ENCODE measurements at regions not wholly inside any gene's neighbourhood (a gene's known extent, or its start where the extent isn't known, plus 50 kb on each side); places are given as distances from the start of the nearest gene placed in this dataset.

DNA sequence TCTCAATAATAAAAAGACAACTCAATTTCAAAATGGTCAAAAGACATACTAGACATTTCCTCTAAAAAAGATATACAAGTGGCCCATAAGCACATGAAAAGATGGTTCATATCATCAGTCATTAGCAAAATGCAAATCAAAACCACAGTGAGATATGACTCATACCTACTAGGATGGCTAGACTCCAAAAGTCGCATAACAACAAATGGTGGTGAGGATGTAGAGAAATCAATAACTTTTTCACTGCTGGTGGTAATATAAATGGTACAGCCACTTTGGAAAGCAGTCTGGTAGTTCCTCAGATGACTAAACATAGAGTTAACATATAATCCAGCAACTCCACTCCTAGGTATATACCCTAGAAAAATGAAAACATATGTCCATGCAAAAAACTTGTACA is 242.3 kb upstream of the NOL4 start:
- Histone ChIP-seq H3K18ac (ENCODE audit: low read depth, low read length) (no peak overlapping the region), H2BK120ac (ENCODE audit: low read depth, low read length) (no peak overlapping the region), H4K20me1 (ENCODE audit: insufficient read depth, low read length) (no peaks in the 10 kb centered on the region), H3K56ac (ENCODE audit: extremely low read depth, insufficient read depth, low read length) (no peak overlapping the region), H2AK5ac (ENCODE audit: low read depth, low read length) (no peak overlapping the region), H3K27ac (ENCODE audit: insufficient read depth, low read length) (no peak overlapping the region), H4K5ac (ENCODE audit: low read depth, low read length) (no peak overlapping the region), H4K8ac (ENCODE audit: low read depth in 2 of 2, low read length in 2 of 2) (no peak overlapping the region), H3K4ac (ENCODE audit: low read depth, low read length) (no peak overlapping the region), H3K14ac (replicated peaks; ENCODE audit: low read depth, low read length) (no peak overlapping the region), H3K4me3 (ENCODE audit: insufficient read depth, low read depth, low read length) (no peak overlapping the region), H3K9me3 (ENCODE audit: control insufficient read depth, insufficient read depth, low read length) (no peaks in the 10 kb centered on the region), H2BK20ac (ENCODE audit: low read depth, low read length) (no peak overlapping the region), H2AK9ac (replicated peaks; ENCODE audit: low read depth, low read length, poor library complexity) (no peak overlapping the region), H3K27me3 (ENCODE audit: control insufficient read depth, insufficient read depth, low read length) (no peaks in the 10 kb centered on the region), H3K36me3 (ENCODE audit: control insufficient read depth, insufficient read depth, low read length) (no peaks in the 10 kb centered on the region), H3K9me1 (ENCODE audit: insufficient read depth, low read length) (no peaks in the 10 kb centered on the region), H3K9ac (ENCODE audit: low read depth, low read length) (no peak overlapping the region), H3K79me1 (ENCODE audit: low read depth in 1 of 2, low read length in 2 of 2) (no peaks in the 10 kb centered on the region), H2BK15ac (ENCODE audit: low read depth, low read length) (no peak overlapping the region), H3K4me2 (ENCODE audit: low read depth, low read length) (no peak overlapping the region), H2AFZ (replicated peaks; ENCODE audit: low read length, poor library complexity) (no peak overlapping the region), H4K91ac (ENCODE audit: insufficient read depth, low read depth, low read length) (no peak overlapping the region), H3K4me1 (ENCODE audit: control insufficient read depth, insufficient read depth, low read length) (no peaks in the 10 kb centered on the region), H3K23ac (ENCODE audit: low read depth, low read length) (no peak overlapping the region), H2BK5ac (ENCODE audit: low read depth, low read length, poor library complexity, severe bottlenecking) (no peak overlapping the region)
- no peak for TF ChIP-seq MAFK (IDR thresholded peaks at IDR 0.05; ENCODE audit: low read depth, low read length)
- no peak for TF ChIP-seq ELK1 (IDR thresholded peaks at IDR 0.05; ENCODE audit: borderline replicate concordance, low read depth, low read length)
- TF ChIP-seq, protein P1, sequence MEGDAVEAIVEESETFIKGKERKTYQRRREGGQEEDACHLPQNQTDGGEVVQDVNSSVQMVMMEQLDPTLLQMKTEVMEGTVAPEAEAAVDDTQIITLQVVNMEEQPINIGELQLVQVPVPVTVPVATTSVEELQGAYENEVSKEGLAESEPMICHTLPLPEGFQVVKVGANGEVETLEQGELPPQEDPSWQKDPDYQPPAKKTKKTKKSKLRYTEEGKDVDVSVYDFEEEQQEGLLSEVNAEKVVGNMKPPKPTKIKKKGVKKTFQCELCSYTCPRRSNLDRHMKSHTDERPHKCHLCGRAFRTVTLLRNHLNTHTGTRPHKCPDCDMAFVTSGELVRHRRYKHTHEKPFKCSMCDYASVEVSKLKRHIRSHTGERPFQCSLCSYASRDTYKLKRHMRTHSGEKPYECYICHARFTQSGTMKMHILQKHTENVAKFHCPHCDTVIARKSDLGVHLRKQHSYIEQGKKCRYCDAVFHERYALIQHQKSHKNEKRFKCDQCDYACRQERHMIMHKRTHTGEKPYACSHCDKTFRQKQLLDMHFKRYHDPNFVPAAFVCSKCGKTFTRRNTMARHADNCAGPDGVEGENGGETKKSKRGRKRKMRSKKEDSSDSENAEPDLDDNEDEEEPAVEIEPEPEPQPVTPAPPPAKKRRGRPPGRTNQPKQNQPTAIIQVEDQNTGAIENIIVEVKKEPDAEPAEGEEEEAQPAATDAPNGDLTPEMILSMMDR (conservative IDR thresholded peaks at IDR 0.05; ENCODE audit: low read depth, low read length): no peak
- no peak for TF ChIP-seq RCOR1 (IDR thresholded peaks at IDR 0.05; ENCODE audit: insufficient replicate concordance, low read length)
- no peak for TF ChIP-seq MXI1 (IDR thresholded peaks at IDR 0.05; ENCODE audit: borderline replicate concordance, low read depth, low read length)
- TF ChIP-seq POLR2A (IDR thresholded peaks at IDR 0.05; ENCODE audit: low read depth, low read length): no peak
- TF ChIP-seq FOS (IDR thresholded peaks at IDR 0.05; ENCODE audit: low read depth, low read length): no peak
- TF ChIP-seq BHLHE40 (IDR thresholded peaks at IDR 0.05; ENCODE audit: low read depth, low read length): no peak
- no peak for TF ChIP-seq MAZ (IDR thresholded peaks at IDR 0.05; ENCODE audit: borderline replicate concordance, low read depth, low read length)
- no peak for TF ChIP-seq CHD1 (IDR thresholded peaks at IDR 0.05; ENCODE audit: low read depth, low read length)
- TF ChIP-seq SMC3 (IDR thresholded peaks at IDR 0.05; ENCODE audit: low read depth, low read length): no peak
- TF ChIP-seq RFX5 (IDR thresholded peaks at IDR 0.05; ENCODE audit: low read depth, low read length): no peak
- TF ChIP-seq NFE2L2 (IDR thresholded peaks at IDR 0.05; ENCODE audit: low read depth, low read length): no peak
- BruUV-seq (replicated peaks): no TSS peak
- DNase-seq: no peak
- POLR2A ChIA-PET (ENCODE audit: unreplicated experiment): no interaction called here
- dilution Hi-C loops (cut with HindIII; ENCODE audit: low sequenced_read_pairs, unreplicated experiment) (no loop called here), in situ Hi-C loops (cut with MboI; ENCODE audit: low sequenced_read_pairs) (no loop called here), intact Hi-C loops (cut with micrococcal nuclease) (no loop called here)
- ATAC-seq (ENCODE audit: low read depth): no peak
- CTCF ChIA-PET: no interaction called here
- no CpG with 5 or more reads among the region's 1 CpG for WGBS, 2 experiments (ENCODE audit: extremely low coverage in 2 of 2, insufficient read length in 1 of 2)
